SK-N-SH treated with all-trans-retinoic acid at 6 μM for 48 hours (cell line): ENCODE measurements at regions not wholly inside any gene's neighbourhood (a gene's known extent, or its start where the extent isn't known, plus 50 kb on each side); places are given as distances from the start of the nearest gene placed in this dataset.

Source experiments
- ARNTL ChIP-seq: fragments of 450-650 bp; formaldehyde crosslinking; IDR thresholded peaks from 2 replicates; pipeline ENCODE4 v1.5.0; 2020; ENCODE audit warnings: low read depth, mild to moderate bottlenecking, moderate library complexity, borderline replicate concordance
- ISL1 ChIP-seq: fragments of 250-450 bp; sonication (Bioruptor Pico); IDR thresholded peaks from 2 replicates; pipeline ENCODE4 v2.1.2; 2022; ENCODE audit warnings: mild to moderate bottlenecking, moderate library complexity
- ZNF565 ChIP-seq: fragments of 450-650 bp; formaldehyde crosslinking; conservative IDR thresholded peaks from 2 replicates; pipeline ENCODE4 v1.5.0; 2020; ENCODE audit warnings: low read depth, mild to moderate bottlenecking, moderate library complexity

DNA sequence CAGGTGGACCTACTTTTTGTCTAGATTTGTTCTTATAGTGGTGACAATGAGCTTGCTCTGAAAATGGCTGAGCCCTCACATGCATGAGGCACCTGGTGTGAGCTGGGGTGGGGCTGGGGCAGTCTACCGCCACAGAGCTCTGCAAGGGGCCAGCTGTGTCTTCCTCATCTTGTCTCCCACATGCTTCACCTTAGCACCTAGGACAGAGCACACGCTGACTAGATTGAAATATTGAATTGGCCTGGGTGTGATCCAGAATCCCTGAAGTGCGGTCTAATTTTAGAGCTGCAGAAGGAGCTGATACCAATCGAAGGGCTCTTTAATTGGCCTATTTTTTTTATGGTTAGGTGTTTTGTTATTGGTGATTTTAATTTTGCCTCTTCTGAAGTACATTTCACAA, 126.1 kb upstream of the NFIB start:
- no peak for TF ChIP-seq ARNTL (CRISPR knock-in tag)
- no peak for TF ChIP-seq ZNF565 (CRISPR knock-in tag)
- no peak for TF ChIP-seq ISL1
